ENCODE measurements at regions not wholly inside any gene's neighbourhood (a gene's known extent, or its start where the extent isn't known, plus 50 kb on each side); places are given as distances from the start of the nearest gene placed in this dataset.

DNA sequence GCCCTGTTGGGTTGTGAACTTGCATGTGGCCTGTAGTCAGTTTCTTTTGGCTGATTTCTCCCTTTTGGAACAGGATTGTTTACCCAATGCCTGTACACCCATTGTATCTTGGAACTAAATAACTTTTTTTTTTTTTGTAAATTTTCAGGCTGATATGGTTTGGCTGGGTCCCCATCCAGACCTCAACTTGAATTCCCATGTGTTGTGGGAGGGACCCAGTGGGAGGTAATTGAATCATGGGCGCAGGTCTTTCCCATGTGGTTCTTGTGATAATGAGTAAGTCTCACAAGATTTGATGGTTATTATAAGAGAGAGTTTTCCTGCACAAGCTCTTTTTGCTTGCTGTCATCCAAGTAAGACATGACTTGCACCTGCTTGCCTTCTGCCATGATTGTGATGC, 253.8 kb upstream of the GBE1 start:
- no peaks in the 10 kb centered on the region for H3K36me3 ChIP-seq (replicated peaks in 1 of 2)

GRCh38 chr3:82012775-82013174, 251.3 kb upstream of the GBE1 start:
- H3K27me3 ChIP-seq = no peaks in the 10 kb centered on the region
- peak in 1 of 6 experiments; percentile 33 for TF ChIP-seq CTCF (IDR thresholded peaks at IDR 0.05)
- no peak for TF ChIP-seq POLR2A (IDR thresholded peaks at IDR 0.05)
- no peaks in the 10 kb centered on the region for H3K36me3 ChIP-seq (replicated peaks in 1 of 2)
- no peak overlapping the region for H3K27ac ChIP-seq
- no peaks in the 10 kb centered on the region for H3K4me1 ChIP-seq (replicated peaks in 1 of 2)
- DNase-seq = no peak
- no peak overlapping the region for H3K4me3 ChIP-seq
- intact Hi-C loops (cut with DNase I) = no loop called here
- H3K9me3 ChIP-seq (replicated peaks in 1 of 3) = no peaks in the 10 kb centered on the region

More for the DNA sequence above, 253.8 kb upstream of the GBE1 start:
- 38 to 97% (median 94%) methylated on average over 1 of the region's 1 CpG for WGBS, 4 donors
- Histone ChIP-seq H3K4me1 (replicated peaks in 1 of 2) (no peaks in the 10 kb centered on the region), H3K27me3 (no peaks in the 10 kb centered on the region), H3K9me3 (replicated peaks in 1 of 3) (no peaks in the 10 kb centered on the region), H3K4me3 (no peak overlapping the region), H3K27ac (no peak overlapping the region)
- TF ChIP-seq POLR2A (IDR thresholded peaks at IDR 0.05) (no peak), CTCF (IDR thresholded peaks at IDR 0.05) (no peak)
- DNase-seq = no peak
- intact Hi-C loops (cut with DNase I) = no loop called here

DNA sequence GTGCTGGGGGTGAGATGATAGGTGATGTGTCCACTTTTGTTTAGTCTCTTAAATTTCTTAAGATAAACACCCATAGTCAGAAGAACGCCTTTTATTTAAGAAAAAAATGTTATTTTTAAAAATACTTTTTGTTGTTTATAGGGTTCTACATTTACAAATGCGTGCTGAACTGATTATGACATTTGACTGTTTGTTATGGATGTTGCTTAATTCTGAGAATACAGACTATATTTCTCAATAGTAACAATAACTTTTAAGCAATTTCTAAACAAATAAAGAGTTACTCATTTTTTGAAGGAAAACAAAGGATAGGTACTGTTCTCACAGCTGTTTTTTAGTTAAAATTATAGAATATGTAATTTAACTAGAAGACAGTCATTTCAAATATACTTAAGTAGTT, 249.9 kb upstream of the GBE1 start:
- H3K27ac ChIP-seq = no peak overlapping the region
- TF ChIP-seq POLR2A (IDR thresholded peaks at IDR 0.05) (no peak), CTCF (IDR thresholded peaks at IDR 0.05) (no peak)
- intact Hi-C loops (cut with DNase I) = no loop called here
- H3K27me3 ChIP-seq = no peaks in the 10 kb centered on the region
- H3K36me3 ChIP-seq (replicated peaks in 1 of 2) = no peaks in the 10 kb centered on the region
- WGBS, 4 donors = 71 to 82% (median 77%) methylated on average over 2 of the region's 2 CpGs
- H3K4me3 ChIP-seq = no peak overlapping the region
- no peaks in the 10 kb centered on the region for H3K4me1 ChIP-seq (replicated peaks in 1 of 2)
- DNase-seq = no peak
- no peaks in the 10 kb centered on the region for H3K9me3 ChIP-seq (replicated peaks in 1 of 3)

DNA sequence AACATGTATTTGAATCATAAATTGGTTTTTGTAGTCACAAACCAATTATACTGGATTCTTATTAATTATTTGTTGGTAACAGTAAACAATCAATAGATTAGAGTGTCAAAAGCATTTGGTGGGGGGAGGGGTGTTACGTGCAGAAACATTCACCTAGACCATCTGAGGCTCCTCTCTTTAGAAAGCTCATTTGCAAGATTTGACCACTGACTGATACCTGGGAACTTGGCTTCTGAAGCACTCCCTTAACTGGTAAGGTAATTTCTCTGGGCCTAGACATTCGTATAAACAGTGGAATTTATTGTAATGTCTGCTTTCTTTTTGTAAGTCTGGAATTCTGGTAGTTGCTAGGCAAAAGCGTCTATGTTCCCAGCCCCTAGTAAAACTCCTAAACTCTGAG, 243.8 kb upstream of the GBE1 start:
- 84 to 91% (median 90%) methylated on average over 3 of the region's 3 CpGs for WGBS, 4 donors
- H3K4me1 ChIP-seq (replicated peaks in 1 of 2) = peaks cover 0 to 11% of the 10 kb centered on the region in 2 donors
- no peak for DNase-seq
- H3K4me3 ChIP-seq = no peak overlapping the region
- no peaks in the 10 kb centered on the region for H3K9me3 ChIP-seq (replicated peaks in 1 of 3)
- H3K27ac ChIP-seq = no peak overlapping the region
- intact Hi-C loops (cut with DNase I) = no loop called here
- no peaks in the 10 kb centered on the region for H3K36me3 ChIP-seq (replicated peaks in 1 of 2)
- TF ChIP-seq POLR2A (IDR thresholded peaks at IDR 0.05) (no peak), CTCF (IDR thresholded peaks at IDR 0.05) (no peak)
- H3K27me3 ChIP-seq = no peaks in the 10 kb centered on the region
